GM12878 (cell line): ENCODE measurements at regions not wholly inside any gene's neighbourhood (a gene's known extent, or its start where the extent isn't known, plus 50 kb on each side); places are given as distances from the start of the nearest gene placed in this dataset.

Experiments
- ATAC-seq: fragments of 200-7000 bp; cut with Tn5 transposase; 3 replicates; pipeline ENCODE4 v1.9.1; 2020; ENCODE audit warnings: mild to moderate bottlenecking, moderate library complexity
- BruUV-seq: library from RNA; stranded (reverse); fragments of 400-500 nt; replicated peaks from 2 replicates; lab custom pipeline; 2021; lab: Mats Ljungman, UMichigan
- CTCF ChIA-PET: fragments of 300-600 bp; sonication (Branson Sonifier 250); formaldehyde crosslinking; extraction: SDS; loops from one replicate; lab custom pipeline; 2021; ENCODE audit warnings: inconsistent platforms; lab: Yijun Ruan, JAX
- POLR2A ChIA-PET: fragments of 350-600 bp; formaldehyde crosslinking; extraction: SDS; loops from one replicate; lab custom pipeline; 2021; ENCODE audit warnings: inconsistent platforms; lab: Charles Lee
- RAD21 ChIA-PET: fragments of 300-600 bp; sonication (Branson Sonifier 250); formaldehyde crosslinking; loops from one replicate; lab custom pipeline; 2023; ENCODE audit warnings: antibody characterized with exemption; ENCODE audit not compliant: unreplicated experiment; lab: Charles Lee
- SMC1A ChIA-PET: fragments of 300-600 bp; sonication (Branson Sonifier 250); formaldehyde crosslinking; loops from one replicate; lab custom pipeline; 2023; ENCODE audit not compliant: unreplicated experiment, uncharacterized antibody; lab: Charles Lee
- DNase-seq: peaks from one replicate; pipeline ENCODE4 v3.0.0-alpha.2; 2011; ENCODE audit warnings: low read depth, low spot score
- FAIRE-seq: peaks from 3 replicates; lab custom pipeline; 2011; peaks lifted over from hg19 to GRCh38; lab: Jason Lieb, UNC
- H2AFZ ChIP-seq: 2 replicates; pipeline ENCODE4 v1.6.0; 2011; ENCODE audit warnings: low read depth, low read length, control low read depth; ENCODE audit not compliant: control insufficient read depth
- H3K27ac ChIP-seq: 2 replicates; pipeline ENCODE4 v1.5.1; 2011; ENCODE audit warnings: control low read depth; ENCODE audit not compliant: control insufficient read depth, insufficient read depth
- H3K27me3 ChIP-seq, 2 experiments: replicated peaks in 1 of 2; 2 replicates each; pipeline versions ENCODE4 v1.6.0 to v1.6.1; 2011; ENCODE audit warnings: low read length in 1 of 2; ENCODE audit not compliant: control insufficient read depth in 2 of 2, insufficient read depth in 2 of 2
- H3K36me3 ChIP-seq, 2 experiments: 2 replicates each; pipeline ENCODE4 v1.5.1; 2011; ENCODE audit warnings: low read length in 1 of 2; ENCODE audit not compliant: control insufficient read depth in 2 of 2, insufficient read depth in 2 of 2
- H3K4me1 ChIP-seq: 2 replicates; pipeline ENCODE4 v1.6.1; 2011; ENCODE audit warnings: mild to moderate bottlenecking, low read length, moderate library complexity, mixed read lengths; ENCODE audit not compliant: control insufficient read depth, insufficient read depth
- H3K4me2 ChIP-seq: 2 replicates; pipeline ENCODE4 v1.6.0; 2011; ENCODE audit warnings: control low read depth; ENCODE audit not compliant: control insufficient read depth, insufficient read depth
- H3K4me3 ChIP-seq: fragments of 200-600 bp; sonication (generic); 2 replicates; pipeline ENCODE4 v1.5.1; 2016
- H3K79me2 ChIP-seq: 2 replicates; pipeline ENCODE4 v1.6.0; 2011; ENCODE audit warnings: low read length; ENCODE audit not compliant: control insufficient read depth, insufficient read depth
- H3K9ac ChIP-seq: 2 replicates; pipeline ENCODE4 v1.8.0; 2011; ENCODE audit warnings: low read length, control low read depth, mixed read lengths; ENCODE audit not compliant: control insufficient read depth, insufficient read depth
- H3K9me3 ChIP-seq: replicated peaks from 3 replicates; pipeline ENCODE4 v1.5.1; 2011; ENCODE audit warnings: mild to moderate bottlenecking, low read length; ENCODE audit not compliant: control insufficient read depth, insufficient read depth
- H4K20me1 ChIP-seq: 2 replicates; pipeline ENCODE4 v1.6.0; 2011; ENCODE audit not compliant: control insufficient read depth, insufficient read depth
- HDAC2 ChIP-seq: fragments of 200-600 bp; sonication (generic); IDR thresholded peaks from 2 replicates; pipeline ENCODE4 v1.6.1; 2017
- HDGF ChIP-seq: fragments of 450-650 bp; IDR thresholded peaks from 2 replicates; pipeline ENCODE4 v1.6.1; 2016; ENCODE audit warnings: antibody characterized with exemption
- IRF3 ChIP-seq: fragments of 450-650 bp; IDR thresholded peaks from 2 replicates; pipeline ENCODE4 v1.6.1; 2014; ENCODE audit warnings: mild to moderate bottlenecking
- MAX ChIP-seq: IDR thresholded peaks from 2 replicates; pipeline ENCODE4 v1.6.1; 2012; ENCODE audit warnings: low read depth, low read length, improper control_type of control experiment
- MEF2B ChIP-seq: fragments of 450-650 bp; IDR thresholded peaks from 2 replicates; pipeline ENCODE4 v1.6.1; 2018; ENCODE audit warnings: mild to moderate bottlenecking, moderate library complexity; ENCODE audit not compliant: partially characterized antibody, poor library complexity, severe bottlenecking
- NKRF ChIP-seq: fragments of 450-650 bp; conservative IDR thresholded peaks from 2 replicates; pipeline ENCODE4 v1.6.1; 2017; ENCODE audit warnings: mild to moderate bottlenecking, moderate library complexity
- RB1 ChIP-seq: fragments of 450-650 bp; formaldehyde crosslinking; IDR thresholded peaks from 2 replicates; pipeline ENCODE4 v1.6.1; 2017; ENCODE audit warnings: mild to moderate bottlenecking, borderline replicate concordance
- ZBTB40 ChIP-seq: fragments of 450-650 bp; IDR thresholded peaks from 2 replicates; pipeline ENCODE4 v1.6.1; 2016; ENCODE audit warnings: mild to moderate bottlenecking, moderate library complexity, borderline replicate concordance
- WGBS: methylation state at CpG from one replicate; pipeline ENCODE4 v1.1.6; 2016; ENCODE audit warnings: low lambda C conversion rate; ENCODE audit not compliant: insufficient replicate concordance, insufficient coverage; ENCODE audit errors: missing lambda C conversion rate; 5-methylcytosine and 5-hydroxymethylcytosine counted together
- in situ Hi-C: fragments of 300-500 bp; cut with MboI; formaldehyde crosslinking; loops from 9 replicates; pipeline ENCODE4 v1.14.3; 2018; ENCODE audit warnings: mixed read lengths
- intact Hi-C: fragments of 100-400 bp; cut with micrococcal nuclease; formaldehyde crosslinking; loops from one replicate; pipeline ENCODE4 v1.14.2; 2022; ENCODE audit not compliant: unreplicated experiment

- SMC1A ChIA-PET = no interaction called here
- no TSS peak for BruUV-seq
- H3K27ac ChIP-seq = no peak overlapping the region
Measured at GRCh38 chr22:42324566-42324965, 54.1 kb upstream of the TCF20 start.

More at GRCh38 chr22:42324566-42324965, 54.1 kb upstream of the TCF20 start:
- DNase-seq = no peak
- no peaks in the 10 kb centered on the region for H4K20me1 ChIP-seq
- no peak overlapping the region for H3K4me3 ChIP-seq
- no peak overlapping the region for H3K4me2 ChIP-seq
- H3K27me3 ChIP-seq = no peaks in the 10 kb centered on the region
- ChIA-PET CTCF (no interaction called here), RAD21 (no interaction called here), POLR2A (no interaction called here)
- H3K36me3 ChIP-seq = no peaks in the 10 kb centered on the region
- in situ Hi-C loops (no loop called here), intact Hi-C loops (loop anchor here (5.0 kb wide), 1 partner anchor 43 kb away; no protein-coding TSS in a partner anchor)
- no peaks in the 10 kb centered on the region; the same call in 2 of the 3 replicates for H3K9me3 ChIP-seq
- 38% methylated on average over 5 of the region's 5 CpGs for WGBS
- H3K9ac ChIP-seq = no peak overlapping the region
- TF ChIP-seq HDGF = no peak
- TF ChIP-seq HDAC2 = no peak
- no peak for TF ChIP-seq IRF3
- no peak for TF ChIP-seq ZBTB40
- TF ChIP-seq MAX = no peak
- TF ChIP-seq RB1 = no peak
- peak; percentile 43 for TF ChIP-seq MEF2B
- TF ChIP-seq NKRF = no peak
- no peak for FAIRE-seq
- H2AFZ ChIP-seq = no peak overlapping the region
- H3K4me1 ChIP-seq = peaks cover 5% of the 10 kb centered on the region
- no peak for ATAC-seq
- no peaks in the 10 kb centered on the region for H3K79me2 ChIP-seq
